DMS114 treated with DMSO at 0.1 percent for 48 hours (cell line): ENCODE measurements at regions not wholly inside any gene's neighbourhood (a gene's known extent, or its start where the extent isn't known, plus 50 kb on each side); places are given as distances from the start of the nearest gene placed in this dataset.
"Not testable (repeated sequence)": the region's sequence is repeated elsewhere in the genome, so short reads cannot be mapped to it uniquely, and the experiment has no call there.

Source experiments
- DNase-seq: peaks from one replicate; lab custom pipeline; 2025; ENCODE audit not compliant: unreplicated experiment; lab: John Stamatoyannopoulos, UW

- DNase-seq = not testable (repeated sequence)
These were observed 859.5 kb downstream of the KCNJ18 start for GRCh38 chr17:22551695-22552415.

- no peak for DNase-seq
These were observed 877.3 kb downstream of the KCNJ18 start for GRCh38 chr17:22569459-22570143.

- DNase-seq = no peak
These were observed 878.0 kb downstream of the KCNJ18 start for GRCh38 chr17:22570144-22570845.

GRCh38 chr17:22599322-22599721 is 907.0 kb downstream of the KCNJ18 start:
- no peak for DNase-seq

- DNase-seq = peak; percentile 5
These were observed 908.4 kb downstream of the KCNJ18 start for GRCh38 chr17:22600644-22601298.
